ENCODE measurements at regions not wholly inside any gene's neighbourhood (a gene's known extent, or its start where the extent isn't known, plus 50 kb on each side); places are given as distances from the start of the nearest gene placed in this dataset.

GRCh38 chr22:49295465-49295743 is 532.3 kb downstream of the BRD1 start:
- TF ChIP-seq ZFP3 (CRISPR knock-in tag; IDR thresholded peaks at IDR 0.05) (no peak), TCF4 (CRISPR knock-in tag; IDR thresholded peaks at IDR 0.05; ENCODE audit: borderline replicate concordance) (no peak), CSRNP3 (CRISPR knock-in tag; IDR thresholded peaks at IDR 0.05) (no peak), SNAI2 (CRISPR knock-in tag; IDR thresholded peaks at IDR 0.05) (no peak), POU6F1 (CRISPR knock-in tag; IDR thresholded peaks at IDR 0.05; ENCODE audit: borderline replicate concordance, low read depth) (no peak), BACH2 (CRISPR knock-in tag; IDR thresholded peaks at IDR 0.05; ENCODE audit: borderline replicate concordance) (no peak), ZC3H10 (CRISPR knock-in tag; IDR thresholded peaks at IDR 0.05) (no peak), PATZ1 (CRISPR knock-in tag; IDR thresholded peaks at IDR 0.05; ENCODE audit: borderline replicate concordance) (no peak), ESRRG (CRISPR knock-in tag; IDR thresholded peaks at IDR 0.05) (no peak), ZNF565 (CRISPR knock-in tag; conservative IDR thresholded peaks at IDR 0.05; ENCODE audit: low read depth) (no peak)

Data from SK-N-SH treated with all-trans-retinoic acid at 6 μM for 48 hours (cell line).